Esophagus mucosa (tissue), 1 donor: ENCODE measurements at regions not wholly inside any gene's neighbourhood (a gene's known extent, or its start where the extent isn't known, plus 50 kb on each side); places are given as distances from the start of the nearest gene placed in this dataset.
"Not testable (repeated sequence)": the region's sequence is repeated elsewhere in the genome, so short reads cannot be mapped to it uniquely, and the experiment has no call there.

Experiments used
- ATAC-seq: fragments of 200-7000 bp; cut with Tn5 transposase; one replicate; pipeline ENCODE4 v1.9.1; 2020
- donor health status: DM: yes; HTN: yes; CAD: no.

DNA sequence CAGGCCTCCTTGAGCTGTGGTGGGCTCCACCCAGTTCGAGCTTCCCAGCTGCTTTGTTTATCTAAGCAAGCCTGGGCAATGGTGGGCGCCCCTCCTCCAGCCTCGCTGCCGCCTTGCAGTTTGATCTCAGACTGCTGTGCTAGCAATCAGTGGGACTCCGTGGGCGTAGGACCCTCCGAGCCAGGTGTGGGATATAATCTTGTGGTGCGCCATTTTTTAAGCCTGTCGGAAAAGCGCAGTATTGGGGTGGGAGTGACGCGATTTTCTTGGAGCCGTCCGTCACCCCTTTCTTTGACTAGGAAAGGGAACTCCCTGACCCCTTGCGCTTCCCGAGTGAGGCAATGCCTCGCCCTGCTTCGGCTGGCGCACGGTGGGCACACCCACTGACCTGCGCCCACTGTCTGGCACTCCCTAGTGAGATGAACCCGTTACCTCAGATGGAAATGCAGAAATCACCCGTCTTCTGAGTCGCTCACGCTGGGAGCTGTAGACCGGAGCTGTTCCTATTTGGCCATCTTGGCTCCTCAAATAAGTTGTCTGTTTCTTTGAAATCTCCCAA is 291.3 kb upstream of the CTNNB1 start:
- not testable (repeated sequence) for ATAC-seq

DNA sequence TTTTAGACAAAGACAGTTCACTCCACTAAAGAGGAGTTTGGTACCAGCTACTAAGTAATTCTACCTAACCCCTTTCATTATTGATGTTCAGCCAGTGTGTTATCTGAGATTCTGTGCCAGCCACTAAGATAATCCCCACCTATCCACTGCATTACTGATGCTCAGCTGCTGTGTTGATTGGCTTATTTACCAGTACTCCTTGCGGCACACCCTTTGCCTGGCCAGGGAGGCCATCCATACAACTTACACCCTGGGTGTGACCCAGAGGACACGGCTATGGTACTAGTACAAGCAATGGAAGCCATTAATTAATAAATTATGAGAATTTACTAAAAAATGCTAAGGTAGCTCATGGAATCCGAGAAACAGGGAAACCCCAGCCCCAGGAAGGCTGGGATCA is 290.7 kb upstream of the CTNNB1 start:
- no peak for ATAC-seq

DNA sequence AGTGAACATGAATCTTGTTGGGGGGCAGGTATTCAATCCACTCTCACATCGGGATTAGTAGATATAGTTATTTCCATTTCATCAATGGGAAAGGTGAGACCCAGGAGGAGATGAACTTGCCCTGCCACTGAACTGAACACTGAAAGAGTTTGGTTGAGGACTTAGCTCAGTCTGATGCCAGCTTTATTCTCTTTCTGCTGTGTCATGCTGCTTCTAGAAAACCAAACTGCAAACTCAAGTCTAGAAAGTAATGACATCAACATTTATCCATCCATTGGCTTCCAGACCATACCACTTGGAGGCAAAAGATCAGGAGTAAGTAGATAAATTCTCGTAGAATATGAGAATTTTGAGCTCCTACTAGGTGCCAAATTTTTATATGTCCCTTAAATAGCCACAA is 288.0 kb upstream of the CTNNB1 start:
- no peak for ATAC-seq

DNA sequence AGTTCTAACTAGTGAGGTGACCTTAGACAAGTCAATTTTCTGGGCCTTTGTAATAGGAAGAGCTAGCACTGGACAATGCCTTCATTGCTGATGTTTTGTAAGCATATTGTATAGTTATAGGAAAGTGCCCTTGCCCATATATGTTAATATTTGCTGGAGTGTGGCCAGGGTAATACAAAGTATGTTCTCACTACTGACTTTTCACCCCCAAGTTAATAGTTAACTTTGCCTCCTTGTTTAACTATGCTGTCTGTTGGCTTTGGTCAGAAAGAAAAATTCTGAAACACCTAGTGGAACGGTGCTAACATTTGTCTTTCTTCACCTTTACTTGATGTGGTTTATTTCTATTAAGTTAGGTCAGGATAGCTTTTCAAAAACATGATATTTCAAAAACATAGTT is 287.4 kb upstream of the CTNNB1 start:
- no peak for ATAC-seq

DNA sequence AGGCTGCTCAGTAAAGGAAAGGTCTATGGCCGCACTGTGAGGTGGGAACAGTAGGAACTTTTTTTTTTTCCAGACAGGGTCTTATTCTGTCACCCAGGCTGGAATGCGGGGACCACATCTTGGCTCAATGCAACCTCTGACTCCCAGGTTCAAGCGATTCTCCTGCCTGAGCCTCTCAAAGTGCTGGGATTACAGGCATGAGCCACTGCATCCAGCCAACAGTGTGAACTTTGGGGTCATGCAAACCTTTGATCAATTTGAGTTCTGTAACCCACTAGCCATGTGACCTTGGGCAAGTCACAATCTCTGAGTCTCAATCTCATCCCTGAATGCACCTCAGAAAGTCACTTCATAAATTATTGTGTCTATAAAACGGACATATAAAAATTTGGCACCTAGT is 286.8 kb upstream of the CTNNB1 start:
- ATAC-seq, result no peak

DNA sequence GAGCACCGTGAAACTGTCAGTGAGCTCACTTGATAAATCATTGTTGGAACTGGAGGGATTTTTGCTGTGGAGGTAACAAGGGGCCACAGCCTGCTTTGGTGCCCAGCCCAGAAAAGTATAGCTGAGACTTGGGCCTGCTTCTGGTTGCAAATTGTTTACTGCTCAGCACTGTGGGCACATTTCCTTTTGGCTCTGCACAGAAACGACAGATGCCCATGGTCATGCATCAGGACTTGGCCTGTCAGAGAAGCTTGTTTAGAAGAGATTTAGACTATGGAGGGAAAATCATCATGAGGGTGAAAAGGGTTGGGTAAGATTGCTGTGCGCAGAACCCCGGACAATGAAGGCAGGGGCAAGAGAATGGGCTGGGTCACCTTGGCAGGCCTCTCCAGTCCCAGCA is 286.1 kb upstream of the CTNNB1 start:
- ATAC-seq, result no peak

DNA sequence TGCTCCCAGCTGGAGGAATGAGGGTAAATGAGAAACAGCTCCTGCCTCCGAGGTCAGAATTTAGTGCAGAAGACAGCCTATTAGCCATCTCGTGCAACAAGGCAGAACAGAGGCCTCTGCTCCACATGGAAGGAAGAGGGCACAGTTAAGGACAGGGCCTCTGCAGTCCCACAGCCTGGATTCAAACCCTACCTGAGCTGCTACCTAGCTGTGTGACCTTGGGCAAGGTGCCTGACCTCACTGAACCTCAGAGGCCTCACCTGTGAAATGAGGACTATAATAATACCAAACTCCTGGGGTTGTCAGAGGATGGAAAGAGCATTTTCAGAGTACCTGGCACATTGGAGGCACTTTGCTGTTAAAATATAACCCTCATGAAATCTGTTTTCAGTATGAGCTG is 285.7 kb upstream of the CTNNB1 start:
- no peak for ATAC-seq

DNA sequence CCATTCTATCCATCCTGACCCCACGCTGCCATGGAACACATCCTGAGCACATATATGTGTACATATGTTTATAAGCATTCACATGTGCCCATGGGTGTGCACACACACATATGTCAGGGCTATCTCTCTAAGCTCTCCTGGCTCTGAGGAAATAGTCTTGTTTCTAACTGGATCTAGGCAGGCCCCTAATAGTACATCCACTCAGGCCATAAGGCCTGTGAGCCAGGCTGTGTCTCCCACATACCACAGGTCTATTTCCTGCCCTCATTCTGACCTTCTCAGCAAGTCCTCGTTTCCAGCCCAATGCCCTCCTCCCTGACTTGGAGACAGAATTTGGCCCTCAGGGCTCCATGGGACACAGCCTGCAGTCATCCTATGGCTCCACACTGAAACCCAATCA is 284.8 kb upstream of the CTNNB1 start:
- no peak for ATAC-seq

DNA sequence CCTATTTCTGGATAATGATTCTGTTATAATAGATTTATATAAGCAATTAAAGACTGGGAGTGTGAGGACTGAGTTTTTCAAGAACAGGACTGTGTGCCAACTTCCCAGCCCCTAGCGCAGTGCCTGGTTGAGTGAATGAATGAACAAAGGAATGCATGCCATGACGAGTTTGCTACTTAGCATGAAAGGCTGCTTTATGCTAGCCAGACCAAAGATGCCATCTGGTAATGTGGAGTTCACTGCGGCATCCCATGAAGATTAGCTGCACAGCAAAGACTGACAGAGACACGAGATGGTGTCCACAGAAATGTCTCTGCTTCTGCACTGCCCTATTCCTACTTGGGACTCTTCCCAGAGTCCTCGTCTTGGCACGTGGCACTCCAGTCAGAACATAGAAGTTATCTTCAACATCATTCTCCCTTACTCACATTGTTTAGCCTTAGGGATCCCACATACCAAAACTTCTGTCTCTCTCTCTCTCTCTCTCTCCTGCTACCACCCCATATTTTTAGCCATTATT is 283.9 kb upstream of the CTNNB1 start:
- no peak for ATAC-seq

DNA sequence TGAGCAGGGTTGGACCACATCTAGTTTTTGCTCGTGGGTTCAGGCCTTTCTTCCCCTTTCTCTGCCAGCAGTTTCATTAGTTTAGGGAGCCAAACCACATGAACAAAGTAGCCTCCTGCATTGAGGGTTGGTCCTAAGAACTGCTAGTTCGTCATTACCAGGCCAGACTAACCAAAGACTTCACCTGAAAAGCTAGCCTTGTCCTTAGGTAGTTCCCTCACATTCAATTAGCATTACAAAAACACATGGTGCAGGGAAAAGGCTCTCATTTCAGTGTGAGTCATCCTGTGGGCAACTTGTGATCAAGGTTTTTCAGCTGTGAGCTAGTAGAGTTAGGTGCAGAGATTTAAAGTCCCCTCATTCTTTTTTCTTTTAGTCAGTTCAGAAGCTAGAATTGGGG is 279.3 kb upstream of the CTNNB1 start:
- ATAC-seq, result no peak

DNA sequence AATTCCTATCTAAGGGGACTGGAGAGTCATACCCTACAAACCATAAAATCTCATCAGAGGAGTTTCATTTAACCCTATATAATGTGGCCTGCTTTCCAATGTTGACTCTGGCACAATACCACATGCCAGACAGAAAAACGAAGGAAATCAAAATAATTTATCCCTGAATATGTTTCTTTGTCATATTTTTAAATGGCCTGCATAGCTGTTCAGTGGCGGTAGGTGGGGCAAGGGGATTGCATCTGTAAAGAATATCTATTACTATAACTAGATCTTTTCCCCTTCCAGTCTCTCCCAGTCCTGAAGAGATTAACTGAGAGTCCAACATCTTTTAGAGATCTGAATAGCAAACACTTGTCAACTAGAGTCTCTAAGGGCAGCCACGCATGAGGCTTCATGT is 278.1 kb upstream of the CTNNB1 start:
- ATAC-seq, result no peak

DNA sequence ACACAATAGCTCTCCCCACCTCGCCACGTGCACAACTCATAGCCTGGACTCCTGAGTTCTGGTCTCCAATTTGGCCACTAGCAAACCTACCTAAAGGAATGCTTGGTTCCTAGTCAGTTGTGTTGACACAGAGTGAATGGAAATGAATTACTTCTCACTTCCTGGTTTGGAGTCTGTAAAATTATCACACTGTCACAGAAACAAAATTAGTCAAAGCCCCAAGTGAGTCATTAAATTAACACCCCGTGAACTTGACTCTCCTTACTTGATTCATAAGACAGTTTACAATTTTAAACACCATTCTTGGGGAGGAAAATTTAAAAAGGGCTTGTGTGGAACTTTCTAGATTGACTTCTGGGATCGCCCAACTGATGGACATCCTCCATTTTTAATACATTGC is 276.2 kb upstream of the CTNNB1 start:
- peak; percentile 62 for ATAC-seq

DNA sequence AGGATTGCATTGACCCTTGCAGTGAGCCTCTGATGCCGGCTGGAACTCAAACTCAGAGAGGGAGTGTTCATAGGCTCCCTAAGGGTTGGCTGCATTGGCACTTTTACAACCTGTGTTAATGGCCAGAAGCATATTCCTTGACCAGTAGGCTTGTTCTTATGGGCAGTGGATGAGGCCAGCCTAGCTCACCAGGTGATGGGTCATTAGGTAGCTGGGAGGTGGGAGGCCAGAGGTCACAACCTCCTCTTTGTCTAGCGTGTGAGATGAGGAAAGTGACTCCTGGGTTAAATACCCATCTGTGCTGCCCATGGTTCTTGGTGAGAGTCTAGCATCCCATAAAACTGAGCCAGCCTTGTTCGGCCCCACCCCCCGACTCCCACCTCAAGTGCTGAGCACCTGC is 275.7 kb upstream of the CTNNB1 start:
- no peak for ATAC-seq

DNA sequence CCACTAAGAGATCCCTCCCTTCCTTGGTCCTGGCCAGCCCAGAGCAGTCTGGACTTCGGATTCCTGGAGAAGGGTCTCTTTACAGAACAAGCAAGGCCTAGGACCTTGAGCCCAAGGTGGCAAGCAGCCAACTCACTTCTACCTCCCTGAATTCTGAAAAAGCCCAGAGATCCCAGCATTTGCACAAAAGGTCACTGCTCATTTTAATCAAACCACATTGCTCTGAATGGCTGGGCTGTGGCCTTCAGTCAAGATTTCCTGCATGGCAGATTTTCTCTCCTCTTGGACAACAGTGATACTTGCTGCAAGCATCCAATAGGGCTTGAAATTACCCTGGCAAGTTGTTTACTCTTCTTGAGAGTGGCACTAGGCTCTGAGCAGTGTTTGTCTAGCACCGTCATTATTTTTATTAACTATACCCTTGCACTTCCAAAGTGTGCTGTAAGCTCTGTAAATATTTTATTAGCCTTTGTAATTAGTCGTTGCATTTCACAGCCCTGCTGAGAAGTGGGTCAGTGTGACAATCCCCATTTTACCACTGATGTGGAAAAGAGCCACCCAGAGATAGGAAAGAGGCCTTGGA is 274.7 kb upstream of the CTNNB1 start:
- ATAC-seq, result no peak

DNA sequence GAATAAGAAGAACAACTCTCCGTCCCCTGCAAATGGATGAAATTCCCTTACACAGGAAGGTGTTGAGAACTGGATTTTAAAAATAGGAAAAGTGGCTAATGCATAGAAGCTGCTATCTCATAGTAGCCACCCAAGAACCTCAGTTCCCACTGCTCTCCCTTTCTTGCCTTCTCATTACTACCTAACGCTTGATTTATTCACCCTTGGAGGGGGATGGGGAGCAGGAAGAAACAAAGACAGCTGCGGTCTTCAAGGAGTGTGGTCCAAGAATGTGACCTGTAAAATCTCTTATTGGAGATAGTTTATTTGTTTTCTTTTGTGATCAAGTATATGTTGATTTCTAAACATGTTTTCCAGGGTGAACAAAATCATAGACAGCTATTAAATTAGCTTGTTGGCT is 274.1 kb upstream of the CTNNB1 start:
- no peak for ATAC-seq

DNA sequence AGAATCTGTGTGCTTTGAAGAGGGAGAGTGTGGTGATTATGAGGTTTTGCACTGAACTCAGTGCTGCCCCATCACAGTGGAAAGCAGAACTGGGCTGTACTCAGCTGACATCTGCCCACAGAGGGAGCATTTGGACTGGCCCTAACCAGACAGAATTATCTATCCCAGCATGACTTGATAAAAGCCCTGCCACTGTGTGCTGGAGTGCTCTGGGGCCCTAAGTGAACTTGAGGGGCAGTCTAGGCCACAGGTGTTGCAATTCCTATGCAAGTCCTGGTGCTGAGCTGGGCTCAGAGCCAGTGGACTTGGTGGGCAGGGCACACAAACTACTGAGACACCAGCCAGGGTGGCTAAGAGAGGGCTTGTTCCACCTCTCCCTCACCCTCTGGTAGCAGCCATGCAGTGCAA is 269.2 kb upstream of the CTNNB1 start:
- ATAC-seq, result peak; percentile 33

DNA sequence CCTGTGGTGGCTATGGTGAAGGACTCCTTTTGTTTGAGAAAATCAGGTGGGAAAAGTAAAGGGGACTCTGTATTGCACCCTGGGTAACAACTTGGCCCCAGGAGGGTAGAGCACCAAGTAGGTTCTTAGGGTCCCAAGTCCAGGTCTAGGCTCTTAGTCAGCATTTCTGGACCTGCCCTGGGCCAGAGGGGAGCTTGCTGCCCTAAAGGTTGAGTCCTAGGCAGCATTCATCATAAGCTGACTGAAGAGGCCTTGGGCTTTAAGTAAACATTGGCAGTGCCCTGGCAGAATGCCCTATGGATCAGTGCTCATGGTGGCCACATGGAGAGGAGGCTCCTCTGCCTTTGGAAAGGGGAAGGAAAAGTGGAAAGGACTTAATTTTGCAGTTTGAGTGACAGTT is 268.5 kb upstream of the CTNNB1 start:
- no peak for ATAC-seq

DNA sequence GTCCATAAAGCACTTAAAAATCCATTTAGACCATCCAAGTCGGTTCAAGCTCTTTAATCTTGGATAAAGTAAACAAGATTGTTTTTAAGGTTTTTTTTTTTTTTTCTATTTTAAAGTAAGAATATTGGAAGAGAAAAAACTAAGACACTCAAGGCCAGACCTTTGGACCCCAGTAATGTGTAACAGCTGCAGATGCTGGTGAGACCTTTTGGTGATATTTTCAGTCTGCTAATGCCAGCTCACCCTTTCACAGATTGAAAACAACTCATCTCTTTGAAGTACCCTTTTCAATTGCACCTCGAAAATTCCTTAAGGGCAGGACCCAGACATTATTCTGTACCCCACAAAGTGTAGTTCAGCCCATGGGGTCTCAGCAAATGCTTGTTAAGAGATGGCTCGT is 260.7 kb upstream of the CTNNB1 start:
- no peak for ATAC-seq

DNA sequence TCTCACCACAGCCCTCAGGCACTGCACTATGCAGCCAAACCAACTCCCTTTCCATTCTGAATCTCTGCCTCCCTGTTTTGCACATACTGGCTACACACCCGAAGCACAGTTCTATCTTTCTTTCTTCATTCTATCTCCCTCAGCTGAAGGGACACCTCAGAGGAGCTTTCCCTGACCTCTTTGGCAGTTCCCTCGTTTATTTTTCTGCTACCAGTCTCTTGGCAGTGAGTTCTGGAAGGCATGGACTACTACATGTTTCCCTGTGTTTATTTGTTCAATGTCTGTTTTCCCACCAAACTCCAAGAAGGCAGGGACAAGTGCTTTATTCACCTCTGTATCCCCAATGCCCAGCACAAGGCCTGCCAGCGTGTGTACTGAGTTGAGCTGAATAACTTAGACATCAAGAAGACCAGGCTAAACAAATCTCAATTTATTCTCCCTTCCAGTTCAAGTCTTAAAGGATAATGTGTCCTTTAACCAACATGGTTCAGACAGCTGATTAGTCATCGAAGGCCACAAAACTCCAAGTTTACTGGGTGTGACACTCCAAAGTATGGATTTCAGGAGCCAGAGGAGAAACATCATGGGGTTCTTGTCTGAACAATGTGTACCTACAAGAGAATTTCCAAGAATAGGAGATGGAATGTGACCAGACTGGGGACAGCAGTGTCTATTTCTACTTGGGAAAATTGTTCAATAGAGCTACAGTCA is 260.1 kb upstream of the CTNNB1 start:
- ATAC-seq, result peak; percentile 37

DNA sequence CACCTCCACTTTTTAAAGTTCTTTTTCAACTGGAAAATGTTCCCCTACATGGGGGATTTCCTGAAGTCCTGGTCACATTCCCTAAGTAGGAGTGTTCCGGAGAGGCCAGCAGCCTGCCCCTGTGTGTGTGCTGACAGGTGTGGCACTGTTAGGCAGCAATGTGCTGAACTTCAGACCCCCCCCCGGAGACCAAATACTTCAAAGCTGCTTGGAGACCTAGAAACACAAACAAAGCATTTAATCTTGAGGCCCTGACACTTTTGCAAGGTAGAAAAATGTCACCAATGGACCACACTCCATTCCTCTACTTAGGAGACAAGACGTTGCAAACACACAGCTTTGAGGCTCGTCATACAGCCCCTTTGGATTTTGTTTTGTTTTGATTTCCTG is 259.6 kb upstream of the CTNNB1 start:
- no peak for ATAC-seq

DNA sequence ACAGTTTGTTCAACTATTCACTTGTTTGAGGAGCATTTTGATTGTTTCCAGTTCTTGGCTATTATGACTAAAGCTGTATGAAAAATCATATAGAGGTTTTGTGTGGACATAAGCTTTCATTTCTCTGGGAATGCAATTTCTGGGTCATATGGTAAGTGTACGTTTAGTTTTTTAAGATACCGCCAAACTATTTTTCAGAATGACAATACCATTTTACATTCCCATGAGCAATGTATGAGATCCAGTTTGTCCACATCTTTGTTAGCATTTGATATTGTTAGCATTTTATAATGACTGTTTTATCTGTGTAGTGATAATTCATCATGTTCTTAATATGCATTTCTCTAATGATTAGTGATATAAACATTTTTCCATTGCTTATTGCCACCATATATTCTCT is 258.7 kb upstream of the CTNNB1 start:
- no peak for ATAC-seq

DNA sequence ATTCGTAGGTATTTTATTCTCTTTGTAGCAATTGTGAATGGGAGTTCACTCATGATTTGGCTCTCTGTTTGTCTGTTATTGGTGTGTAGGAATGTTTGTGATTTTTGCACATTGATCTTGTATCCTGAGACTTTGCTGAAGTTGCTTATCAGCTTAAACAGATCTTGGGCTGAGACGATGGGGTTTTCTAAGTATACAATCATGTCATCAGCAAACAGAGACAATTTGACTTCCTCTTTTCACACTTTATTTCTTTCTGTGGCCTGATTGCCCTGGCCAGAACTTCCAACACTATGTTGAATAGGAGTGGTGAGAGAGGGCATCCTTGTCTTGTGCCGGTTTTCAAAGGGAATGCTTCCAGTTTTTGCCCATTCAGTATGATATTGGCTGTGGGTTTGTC is 252.3 kb upstream of the CTNNB1 start:
- not testable (repeated sequence) for ATAC-seq

DNA sequence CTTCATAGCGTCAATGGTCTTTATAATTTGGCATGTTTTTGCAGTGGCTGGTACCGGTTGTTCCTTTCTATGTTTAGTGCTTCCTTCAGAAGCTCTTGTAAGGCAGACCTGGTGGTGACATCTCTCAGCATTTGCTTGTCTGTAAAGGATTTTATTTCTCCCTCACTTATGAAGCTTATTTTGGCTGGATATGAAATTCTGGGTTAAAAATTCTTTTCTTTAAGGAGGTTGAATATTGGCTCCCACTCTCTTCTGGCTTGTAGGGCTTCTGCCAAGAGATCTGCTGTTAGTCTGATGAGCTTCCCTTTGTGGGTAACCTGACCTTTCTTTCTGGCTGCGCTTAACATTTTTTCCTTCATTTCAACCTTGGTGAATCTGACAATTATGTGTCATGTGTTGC is 250.0 kb upstream of the CTNNB1 start:
- not testable (repeated sequence) for ATAC-seq

DNA sequence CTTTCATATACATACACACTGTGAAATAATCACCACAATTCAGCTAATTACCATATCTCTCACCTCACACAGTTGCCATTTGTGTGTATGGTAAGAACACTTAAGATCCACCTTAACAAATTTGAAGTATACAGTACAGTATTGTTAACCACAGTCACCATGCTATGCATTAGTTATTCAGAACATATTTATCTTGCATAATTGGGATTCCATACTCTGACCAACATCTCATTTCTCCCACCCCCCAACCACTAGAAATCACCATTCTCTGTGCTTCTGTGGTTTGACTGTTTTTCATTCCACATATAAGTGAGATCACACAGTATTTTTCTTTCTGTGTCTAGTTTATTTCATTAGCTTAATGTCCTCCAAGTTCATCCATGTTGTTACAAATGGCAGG is 247.7 kb upstream of the CTNNB1 start:
- no peak for ATAC-seq
